ENCODE measurements at regions not wholly inside any gene's neighbourhood (a gene's known extent, or its start where the extent isn't known, plus 50 kb on each side); places are given as distances from the start of the nearest gene placed in this dataset.
A peak's percentile ranks its signal among the peaks of the same experiment; 100 is the strongest.

GRCh38 chr12:91419809-91420208, 237.2 kb upstream of the DCN start:
- no peak for DNase-seq

- no peak for DNase-seq
Measured at GRCh38 chr12:91418221-91419090, 235.8 kb upstream of the DCN start.

GRCh38 chr12:91417650-91418049, 235.0 kb upstream of the DCN start:
- DNase-seq: no peak

- DNase-seq: no peak
Measured at GRCh38 chr12:91414636-91415035, 232.0 kb upstream of the DCN start.

- DNase-seq: no peak
Measured at GRCh38 chr12:91413581-91414546, 231.2 kb upstream of the DCN start.

GRCh38 chr12:91406920-91407341, 224.3 kb upstream of the DCN start:
- DNase-seq: no peak

GRCh38 chr12:91404441-91404840, 221.8 kb upstream of the DCN start:
- no peak for DNase-seq

- no peak for DNase-seq
Measured at GRCh38 chr12:91401190-91401589, 218.6 kb upstream of the DCN start.

GRCh38 chr12:91400271-91400670, 217.7 kb upstream of the DCN start:
- no peak for DNase-seq

- DNase-seq: no peak
Measured at GRCh38 chr12:91397866-91398532, 215.4 kb upstream of the DCN start.

- DNase-seq: no peak
Measured at GRCh38 chr12:91396293-91396692, 213.7 kb upstream of the DCN start.

GRCh38 chr12:91395628-91396135, 213.1 kb upstream of the DCN start:
- no peak for DNase-seq

GRCh38 chr12:91394903-91395302, 212.3 kb upstream of the DCN start:
- DNase-seq: no peak

- DNase-seq: no peak
Measured at GRCh38 chr12:91388573-91388972, 206.0 kb upstream of the DCN start.

- DNase-seq: no peak
Measured at GRCh38 chr12:91387461-91388134, 205.0 kb upstream of the DCN start.

GRCh38 chr12:91384806-91385205, 202.2 kb upstream of the DCN start:
- DNase-seq: peak in 1 of 2 experiments; percentile 12

GRCh38 chr12:91384366-91384765, 201.7 kb upstream of the DCN start:
- no peak for DNase-seq

GRCh38 chr12:91383099-91383498, 200.5 kb upstream of the DCN start:
- DNase-seq: no peak

GRCh38 chr12:91382081-91382543, 199.5 kb upstream of the DCN start:
- DNase-seq: peak; percentile 61 to 75

GRCh38 chr12:91381309-91381804, 198.7 kb upstream of the DCN start:
- no peak for DNase-seq

- DNase-seq: no peak
Measured at GRCh38 chr12:91380631-91381030, 198.0 kb upstream of the DCN start.

Measured in Kasumi-1 (cell line).